Neural crest cell (in vitro differentiated cells): ENCODE measurements at regions not wholly inside any gene's neighbourhood (a gene's known extent, or its start where the extent isn't known, plus 50 kb on each side); places are given as distances from the start of the nearest gene placed in this dataset.

ENCODE experiments used
- DNase-seq: peaks from one replicate; pipeline ENCODE4 v3.0.0; 2021; ENCODE audit warnings: low read depth, mixed read lengths, low spot score
- H3K27ac Mint-ChIP-seq: one replicate; pipeline ENCODE4 v1.8.0; 2021; ENCODE audit warnings: mild to moderate bottlenecking, mixed read lengths; ENCODE audit not compliant: unreplicated experiment
- H3K27me3 Mint-ChIP-seq: 2 replicates; pipeline ENCODE4 v1.8.0; 2021; ENCODE audit warnings: low read depth, mild to moderate bottlenecking, mixed read lengths
- H3K36me3 Mint-ChIP-seq: 2 replicates; pipeline ENCODE4 v1.8.0; 2021; ENCODE audit warnings: low read depth, mild to moderate bottlenecking, mixed read lengths
- H3K4me1 Mint-ChIP-seq: 2 replicates; pipeline ENCODE4 v1.8.0; 2021; ENCODE audit warnings: mixed read lengths
- H3K4me3 Mint-ChIP-seq: one replicate; pipeline ENCODE4 v1.8.0; 2021; ENCODE audit warnings: mild to moderate bottlenecking, mixed read lengths
- H3K9me3 Mint-ChIP-seq: 2 replicates; pipeline ENCODE4 v1.8.0; 2021; ENCODE audit warnings: mixed read lengths
- CTCF ChIP-seq: fragments of 200-600 bp; sonication (generic); conservative IDR thresholded peaks from 2 replicates; pipeline ENCODE4 v1.5.0; 2021; ENCODE audit warnings: antibody characterized with exemption, mild to moderate bottlenecking

GRCh38 chr1:105436589-105437259 is 1619.8 kb upstream of the PRMT6 start:
- H3K27ac Mint-ChIP-seq = no peak overlapping the region
- H3K27me3 Mint-ChIP-seq = no peaks in the 10 kb centered on the region
- H3K4me1 Mint-ChIP-seq = no peaks in the 10 kb centered on the region
- H3K9me3 Mint-ChIP-seq = no peaks in the 10 kb centered on the region
- TF ChIP-seq CTCF = no peak
- H3K4me3 Mint-ChIP-seq = no peak overlapping the region
- DNase-seq = no peak
- no peaks in the 10 kb centered on the region for H3K36me3 Mint-ChIP-seq

- H3K36me3 Mint-ChIP-seq = no peaks in the 10 kb centered on the region
- no peaks in the 10 kb centered on the region for H3K4me1 Mint-ChIP-seq
Observed at GRCh38 chr1:105437847-105438246, 1618.6 kb upstream of the PRMT6 start.

GRCh38 chr1:105442901-105443300 is 1613.6 kb upstream of the PRMT6 start:
- no peak for DNase-seq

More at GRCh38 chr1:105437847-105438246, 1618.6 kb upstream of the PRMT6 start:
- no peaks in the 10 kb centered on the region for H3K9me3 Mint-ChIP-seq
- H3K4me3 Mint-ChIP-seq = no peak overlapping the region
- no peak for TF ChIP-seq CTCF
- no peak overlapping the region for H3K27ac Mint-ChIP-seq
- no peaks in the 10 kb centered on the region for H3K27me3 Mint-ChIP-seq
- DNase-seq = no peak

GRCh38 chr1:105459759-105460158 is 1596.7 kb upstream of the PRMT6 start:
- no peaks in the 10 kb centered on the region for H3K36me3 Mint-ChIP-seq
- no peak for TF ChIP-seq CTCF
- no peak overlapping the region for H3K27ac Mint-ChIP-seq
- no peaks in the 10 kb centered on the region for H3K4me1 Mint-ChIP-seq
- H3K9me3 Mint-ChIP-seq = no peaks in the 10 kb centered on the region
- H3K4me3 Mint-ChIP-seq = no peak overlapping the region
- H3K27me3 Mint-ChIP-seq = no peaks in the 10 kb centered on the region
- DNase-seq = no peak

More at GRCh38 chr1:105442901-105443300, 1613.6 kb upstream of the PRMT6 start:
- no peak overlapping the region for H3K4me3 Mint-ChIP-seq
- H3K27ac Mint-ChIP-seq = no peak overlapping the region
- H3K4me1 Mint-ChIP-seq = no peaks in the 10 kb centered on the region
- H3K27me3 Mint-ChIP-seq = no peaks in the 10 kb centered on the region
- H3K9me3 Mint-ChIP-seq = peaks cover 8% of the 10 kb centered on the region
- no peaks in the 10 kb centered on the region for H3K36me3 Mint-ChIP-seq
- TF ChIP-seq CTCF = no peak

GRCh38 chr1:105462308-105462707 is 1594.2 kb upstream of the PRMT6 start:
- peak; percentile 48 for TF ChIP-seq CTCF
- H3K4me1 Mint-ChIP-seq = no peaks in the 10 kb centered on the region
- no peak overlapping the region for H3K27ac Mint-ChIP-seq
- no peaks in the 10 kb centered on the region for H3K36me3 Mint-ChIP-seq
- H3K9me3 Mint-ChIP-seq = no peaks in the 10 kb centered on the region
- no peaks in the 10 kb centered on the region for H3K27me3 Mint-ChIP-seq
- no peak for DNase-seq
- no peak overlapping the region for H3K4me3 Mint-ChIP-seq
